Heart left ventricle (tissue), 13 donors: ENCODE measurements at regions not wholly inside any gene's neighbourhood (a gene's known extent, or its start where the extent isn't known, plus 50 kb on each side); places are given as distances from the start of the nearest gene placed in this dataset.

Source experiments
- CTCF ChIP-seq, 12 donors: fragments of 200-600 bp; sonication (generic) in 4 of 12; IDR thresholded peaks; one replicate each; pipeline versions ENCODE4 v1.5.0 to v1.8.0; 2018 to 2022; ENCODE audit warnings: antibody characterized with exemption in 12 of 12, mild to moderate bottlenecking in 5 of 12
- POLR2A ChIP-seq, 2 donors: fragments of 450-650 bp; IDR thresholded peaks; one replicate each; pipeline ENCODE4 v1.6.1; 2017; ENCODE audit warnings: antibody characterized with exemption in 2 of 2, mild to moderate bottlenecking in 2 of 2, moderate library complexity in 2 of 2
- donor health status: ischemic (EF 13 %, LVEDD 7.1; RV severe dilation, severe dysfunction).
- donor health status: DM: no; HTN: yes; CAD: no.
- donor health status: DM: no; HTN: no; CAD: no.
- donor health status: ischemic (EF 25% LVEDD 6.9; RV normal size, moderate dysfunction).
- donor health status: ischemic (EF 25% LVEDD 5.7; RV mildly dilated, moderate dysfunction).
- donor health status: ischemic (EF 35%, LVEDD 5.7; RV mildly dilated, moderate dysfunction).
- donor health status: nonischemic (EF 11% LVEDD 7.7; RV severe dilation, severe dysfunction).
- donor health status: DM: yes; HTN: yes; CAD: no.
- donor health status: PGD.
- donor health status: ischemic (EF 29% LVEDD 5.4; RV normal size, mild dysfunction).
- donor health status: nonischemic (EF 23%, LVEDD 6.1; RV moderate dilation, normal function).

GRCh38 chr22:46079861-46080821 lies 70.2 kb upstream of the PPARA start:
- TF ChIP-seq CTCF (IDR thresholded peaks at IDR 0.05) (peak in 1 of 12 donors; percentile 10), POLR2A (IDR thresholded peaks at IDR 0.05) (peak in 1 of 2 donors; percentile 54)
